GM23248 (cell line): ENCODE measurements at regions not wholly inside any gene's neighbourhood (a gene's known extent, or its start where the extent isn't known, plus 50 kb on each side); places are given as distances from the start of the nearest gene placed in this dataset.

Source experiments
- EZH2 ChIP-seq: fragments of 200-600 bp; sonication (generic); IDR thresholded peaks from 2 replicates; pipeline ENCODE4 v1.6.1; 2018; ENCODE audit warnings: antibody characterized with exemption, mild to moderate bottlenecking; ENCODE audit not compliant: insufficient read depth, poor library complexity, severe bottlenecking
- EZH2phosphoT487 ChIP-seq: fragments of 200-600 bp; sonication (generic); IDR thresholded peaks from 2 replicates; pipeline ENCODE4 v1.6.1; 2018; ENCODE audit warnings: antibody characterized with exemption, moderate library complexity, mild to moderate bottlenecking, low read depth; ENCODE audit not compliant: insufficient read depth

- TF ChIP-seq EZH2 (no peak), EZH2phosphoT487 (no peak)
Observed at GRCh38 chr13:73388586-73388985, 329.8 kb downstream of the KLF5 start.
